Cardiac fibroblast (primary cell): ENCODE measurements at regions not wholly inside any gene's neighbourhood (a gene's known extent, or its start where the extent isn't known, plus 50 kb on each side); places are given as distances from the start of the nearest gene placed in this dataset.
A peak's percentile ranks its signal among the peaks of the same experiment; 100 is the strongest.

Experiments
- DNase-seq, 2 donors: peaks; one replicate each; pipeline versions ENCODE4 v3.0.0 to v3.0.0-alpha.2; 2010; ENCODE audit warnings: low read depth in 2 of 2
- H3K4me3 ChIP-seq, 2 donors: replicated peaks in 1 of 2; 1 replicate in 1 of 2; 2 replicates in 1 of 2; pipeline ENCODE4 v1.5.1; 2011; ENCODE audit warnings: low read depth in 2 of 2, low read length in 2 of 2, mild to moderate bottlenecking in 2 of 2, moderate library complexity in 1 of 2
- CTCF ChIP-seq: IDR thresholded peaks from one replicate; pipeline ENCODE4 v1.5.1; 2011; ENCODE audit warnings: low read depth, mild to moderate bottlenecking, low read length, inconsistent platforms

GRCh38 chr10:21034241-21034640, 137.1 kb upstream of the NEBL start:
- H3K4me3 ChIP-seq: no peak overlapping the region
- no peak for TF ChIP-seq CTCF
- DNase-seq: no peak

- DNase-seq: no peak
- no peak overlapping the region for H3K4me3 ChIP-seq
- TF ChIP-seq CTCF: no peak
Measured at GRCh38 chr10:21032587-21033319, 135.6 kb upstream of the NEBL start.

GRCh38 chr10:21031232-21031795, 134.2 kb upstream of the NEBL start:
- peak in 1 of 2 donors; percentile 34 for DNase-seq
- TF ChIP-seq CTCF: no peak
- H3K4me3 ChIP-seq: no peak overlapping the region

GRCh38 chr10:21030091-21030490, 133.0 kb upstream of the NEBL start:
- TF ChIP-seq CTCF: no peak
- DNase-seq: peak; percentile 88 to 90
- H3K4me3 ChIP-seq: no peak overlapping the region

GRCh38 chr10:21022821-21023220, 125.7 kb upstream of the NEBL start:
- no peak for TF ChIP-seq CTCF
- H3K4me3 ChIP-seq: no peak overlapping the region
- DNase-seq: peak; percentile 73 to 78

GRCh38 chr10:21021843-21022594, 124.9 kb upstream of the NEBL start:
- H3K4me3 ChIP-seq: no peak overlapping the region
- TF ChIP-seq CTCF: peak; percentile 16
- peak; percentile 46 to 90 for DNase-seq
